IMR-90 (cell line): ENCODE measurements at regions not wholly inside any gene's neighbourhood (a gene's known extent, or its start where the extent isn't known, plus 50 kb on each side); places are given as distances from the start of the nearest gene placed in this dataset.

Source experiments
- ATAC-seq: fragments of 200-7000 bp; cut with Tn5 transposase; 2 replicates; pipeline ENCODE4 v1.9.1; 2020; ENCODE audit warnings: low read depth, mild to moderate bottlenecking, moderate library complexity
- BruUV-seq: library from RNA; stranded (reverse); fragments of 400-500 nt; replicated peaks from 2 replicates; lab custom pipeline; 2021; lab: Mats Ljungman, UMichigan
- CTCF ChIA-PET: fragments of 300-600 bp; formaldehyde crosslinking; extraction: SDS; loops from one replicate; lab custom pipeline; 2021; ENCODE audit warnings: antibody characterized with exemption; lab: Yijun Ruan, JAX
- POLR2A ChIA-PET: fragments of 300-600 bp; sonication (Branson Sonifier 250); formaldehyde crosslinking; loops from one replicate; lab custom pipeline; 2022; ENCODE audit warnings: antibody characterized with exemption; ENCODE audit not compliant: unreplicated experiment; lab: Charles Lee
- DNase-seq: peaks from one replicate; pipeline ENCODE4 v3.0.0; 2013
- H2AFZ ChIP-seq: replicated peaks from 2 replicates; pipeline ENCODE3; 2013; ENCODE audit warnings: low read length, mild to moderate bottlenecking; ENCODE audit not compliant: poor library complexity
- H2AK5ac ChIP-seq: 2 replicates; pipeline ENCODE4 v1.6.1; 2013; ENCODE audit warnings: low read depth, low read length, inconsistent platforms
- H2AK9ac ChIP-seq: replicated peaks from 2 replicates; pipeline ENCODE3; 2013; ENCODE audit warnings: mild to moderate bottlenecking, low read depth, low read length, moderate library complexity; ENCODE audit not compliant: poor library complexity
- H2BK120ac ChIP-seq: 2 replicates; pipeline ENCODE4 v1.6.1; 2013; ENCODE audit warnings: low read depth, low read length, inconsistent platforms
- H2BK15ac ChIP-seq: 3 replicates; pipeline ENCODE4 v1.6.1; 2013; ENCODE audit warnings: low read depth, low read length, inconsistent platforms
- H2BK20ac ChIP-seq: 2 replicates; pipeline ENCODE4 v1.6.1; 2013; ENCODE audit warnings: low read depth, mild to moderate bottlenecking, inconsistent platforms, low read length, moderate library complexity
- H2BK5ac ChIP-seq: 2 replicates; pipeline ENCODE4 v1.6.1; 2013; ENCODE audit warnings: mild to moderate bottlenecking, low read depth, low read length, inconsistent platforms; ENCODE audit not compliant: poor library complexity, severe bottlenecking
- H3K14ac ChIP-seq: replicated peaks from 2 replicates; pipeline ENCODE4 v1.6.1; 2013; ENCODE audit warnings: low read depth, low read length, inconsistent platforms
- H3K18ac ChIP-seq: 2 replicates; pipeline ENCODE4 v1.6.1; 2013; ENCODE audit warnings: low read depth, low read length, control low read depth
- H3K23ac ChIP-seq: 2 replicates; pipeline ENCODE4 v1.6.1; 2013; ENCODE audit warnings: low read depth, low read length, inconsistent platforms
- H3K27ac ChIP-seq: 2 replicates; pipeline ENCODE4 v1.5.1; 2013; ENCODE audit warnings: mild to moderate bottlenecking, control low read depth, low read length; ENCODE audit not compliant: insufficient read depth
- H3K27me3 ChIP-seq: 2 replicates; pipeline ENCODE4 v1.6.1; 2013; ENCODE audit warnings: low read length; ENCODE audit not compliant: control insufficient read depth, insufficient read depth
- H3K36me3 ChIP-seq: 2 replicates; pipeline ENCODE4 v1.6.1; 2013; ENCODE audit warnings: low read length, mixed read lengths; ENCODE audit not compliant: control insufficient read depth, insufficient read depth
- H3K4ac ChIP-seq: 2 replicates; pipeline ENCODE4 v1.6.1; 2013; ENCODE audit warnings: low read depth, low read length, inconsistent platforms
- H3K4me1 ChIP-seq: 2 replicates; pipeline ENCODE4 v1.6.1; 2013; ENCODE audit warnings: low read length, mixed read lengths; ENCODE audit not compliant: control insufficient read depth, insufficient read depth
- H3K4me2 ChIP-seq: 2 replicates; pipeline ENCODE4 v1.6.1; 2013; ENCODE audit warnings: low read depth, mild to moderate bottlenecking, control low read depth, low read length, moderate library complexity
- H3K4me3 ChIP-seq: 2 replicates; pipeline ENCODE4 v1.5.1; 2013; ENCODE audit warnings: low read depth, mild to moderate bottlenecking, control low read depth, low read length, moderate library complexity; ENCODE audit not compliant: insufficient read depth
- H3K56ac ChIP-seq: 2 replicates; pipeline ENCODE4 v1.6.1; 2013; ENCODE audit warnings: low read length, inconsistent platforms; ENCODE audit not compliant: insufficient read depth; ENCODE audit errors: extremely low read depth
- H3K79me1 ChIP-seq, 2 experiments: 2 replicates each; pipeline ENCODE4 v1.6.1; 2013; ENCODE audit warnings: low read length in 2 of 2, inconsistent platforms in 1 of 2, low read depth in 1 of 2
- H3K9ac ChIP-seq: 2 replicates; pipeline ENCODE4 v1.6.1; 2013; ENCODE audit warnings: low read depth, low read length, control low read depth
- H3K9me1 ChIP-seq: 2 replicates; pipeline ENCODE4 v1.6.1; 2013; ENCODE audit warnings: low read length, inconsistent platforms; ENCODE audit not compliant: insufficient read depth
- H3K9me3 ChIP-seq: 2 replicates; pipeline ENCODE4 v1.6.1; 2013; ENCODE audit warnings: low read length; ENCODE audit not compliant: control insufficient read depth, insufficient read depth
- H4K20me1 ChIP-seq: 2 replicates; pipeline ENCODE4 v1.6.1; 2013; ENCODE audit warnings: low read length, inconsistent platforms; ENCODE audit not compliant: insufficient read depth
- H4K5ac ChIP-seq: 2 replicates; pipeline ENCODE4 v1.6.1; 2013; ENCODE audit warnings: mild to moderate bottlenecking, low read depth, low read length, control low read depth
- H4K8ac ChIP-seq, 2 experiments: 2 replicates each; pipeline ENCODE4 v1.6.1; 2013; ENCODE audit warnings: low read depth in 2 of 2, low read length in 2 of 2, control low read depth in 1 of 2, inconsistent platforms in 1 of 2
- H4K91ac ChIP-seq: 2 replicates; pipeline ENCODE4 v1.6.1; 2013; ENCODE audit warnings: low read depth, low read length, inconsistent platforms; ENCODE audit not compliant: insufficient read depth
- CHD1 ChIP-seq: IDR thresholded peaks from 2 replicates; pipeline ENCODE4 v1.6.1; 2012; ENCODE audit warnings: low read depth, low read length, improper control_type of control experiment
- CTCF ChIP-seq: conservative IDR thresholded peaks from 2 replicates; pipeline ENCODE4 v1.5.1; 2012; ENCODE audit warnings: mild to moderate bottlenecking, low read depth, low read length, improper control_type of control experiment
- FOS ChIP-seq: fragments of 150-350 bp; IDR thresholded peaks from 2 replicates; pipeline ENCODE4 v1.6.1; 2016; ENCODE audit warnings: low read depth, low read length
- MAFK ChIP-seq: IDR thresholded peaks from 2 replicates; pipeline ENCODE4 v1.6.1; 2012; ENCODE audit warnings: low read depth, low read length, improper control_type of control experiment
- MAZ ChIP-seq: IDR thresholded peaks from 2 replicates; pipeline ENCODE4 v1.6.1; 2012; ENCODE audit warnings: low read depth, mild to moderate bottlenecking, low read length, improper control_type of control experiment, moderate library complexity, borderline replicate concordance
- MXI1 ChIP-seq: IDR thresholded peaks from 2 replicates; pipeline ENCODE4 v1.6.1; 2012; ENCODE audit warnings: low read depth, mild to moderate bottlenecking, low read length, moderate library complexity, borderline replicate concordance
- POLR2A ChIP-seq: IDR thresholded peaks from 2 replicates; pipeline ENCODE4 v1.6.1; 2012; ENCODE audit warnings: mild to moderate bottlenecking, low read depth, low read length
- RAD21 ChIP-seq: IDR thresholded peaks from 2 replicates; pipeline ENCODE4 v1.6.1; 2012; ENCODE audit warnings: low read length, improper control_type of control experiment
- RCOR1 ChIP-seq: IDR thresholded peaks from 2 replicates; pipeline ENCODE4 v1.6.1; 2012; ENCODE audit warnings: mild to moderate bottlenecking, low read length, improper control_type of control experiment; ENCODE audit not compliant: insufficient replicate concordance
- RFX5 ChIP-seq: IDR thresholded peaks from 2 replicates; pipeline ENCODE4 v1.8.0; 2012; ENCODE audit warnings: low read depth, mild to moderate bottlenecking, low read length, moderate library complexity
- SMC3 ChIP-seq: fragments of 150-350 bp; IDR thresholded peaks from 2 replicates; pipeline ENCODE4 v1.6.1; 2016; ENCODE audit warnings: low read depth, mild to moderate bottlenecking, antibody characterized with exemption, low read length, moderate library complexity
- USF2 ChIP-seq: fragments of 150-350 bp; IDR thresholded peaks from 2 replicates; pipeline ENCODE4 v1.6.1; 2017; ENCODE audit warnings: mild to moderate bottlenecking, antibody characterized with exemption, low read length, low read depth
- WGBS, 2 experiments: methylation state at CpG; one replicate each; pipeline versions ENCODE4 v1.1.5 to v1.1.7; 2013; ENCODE audit warnings: missing lambda C conversion rate in 2 of 2; ENCODE audit not compliant: insufficient read length in 1 of 2; ENCODE audit errors: extremely low coverage in 2 of 2; 5-methylcytosine and 5-hydroxymethylcytosine counted together
- dilution Hi-C: fragments of 300-500 bp; cut with HindIII; formaldehyde crosslinking; loops from one replicate; pipeline ENCODE4 v1.14.3; 2018; ENCODE audit warnings: low sequenced_read_pairs; ENCODE audit not compliant: unreplicated experiment
- in situ Hi-C: fragments of 300-500 bp; cut with MboI; formaldehyde crosslinking; loops from 3 replicates; pipeline ENCODE4 v1.14.3; 2019; ENCODE audit warnings: low sequenced_read_pairs, inconsistent platforms, mixed read lengths
- intact Hi-C: fragments of 100-400 bp; cut with micrococcal nuclease; formaldehyde crosslinking; loops from 2 replicates; pipeline ENCODE4 v1.10.0; 2022
- TF ChIP-seq, protein P1 (sequence below): fragments of 150-350 bp; IDR thresholded peaks from 2 replicates; pipeline ENCODE4 v1.6.1; 2016; ENCODE audit warnings: low read depth, mild to moderate bottlenecking, low read length, moderate library complexity, borderline replicate concordance

GRCh38 chr1:17965515-17966100 lies 142.0 kb upstream of the IGSF21 start:
- no peaks in the 10 kb centered on the region for H3K36me3 ChIP-seq
- POLR2A ChIA-PET, result no interaction called here
- H2AK5ac ChIP-seq, result no peak overlapping the region
- no peaks in the 10 kb centered on the region for H3K9me1 ChIP-seq
- no peak overlapping the region for H4K8ac ChIP-seq
- no peak for ATAC-seq
- no peak overlapping the region for H3K56ac ChIP-seq
- H3K27ac ChIP-seq, result no peak overlapping the region
- dilution Hi-C loops, result no loop called here
- no peak overlapping the region for H3K18ac ChIP-seq
- H2BK20ac ChIP-seq, result no peak overlapping the region
- H2BK5ac ChIP-seq, result no peak overlapping the region
- no peak overlapping the region for H2BK120ac ChIP-seq
- H2AFZ ChIP-seq, result no peak overlapping the region
- H2AK9ac ChIP-seq, result no peak overlapping the region
- no peak for TF ChIP-seq RFX5
- no peak for TF ChIP-seq CHD1
- TF ChIP-seq SMC3, result no peak
- no peak for TF ChIP-seq RAD21
- no peak for TF ChIP-seq CTCF
- no peak for TF ChIP-seq MXI1
- TF ChIP-seq, protein P1, sequence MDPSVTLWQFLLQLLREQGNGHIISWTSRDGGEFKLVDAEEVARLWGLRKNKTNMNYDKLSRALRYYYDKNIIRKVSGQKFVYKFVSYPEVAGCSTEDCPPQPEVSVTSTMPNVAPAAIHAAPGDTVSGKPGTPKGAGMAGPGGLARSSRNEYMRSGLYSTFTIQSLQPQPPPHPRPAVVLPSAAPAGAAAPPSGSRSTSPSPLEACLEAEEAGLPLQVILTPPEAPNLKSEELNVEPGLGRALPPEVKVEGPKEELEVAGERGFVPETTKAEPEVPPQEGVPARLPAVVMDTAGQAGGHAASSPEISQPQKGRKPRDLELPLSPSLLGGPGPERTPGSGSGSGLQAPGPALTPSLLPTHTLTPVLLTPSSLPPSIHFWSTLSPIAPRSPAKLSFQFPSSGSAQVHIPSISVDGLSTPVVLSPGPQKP, result no peak
- TF ChIP-seq MAFK, result no peak
- TF ChIP-seq USF2, result no peak
- no peak for TF ChIP-seq RCOR1
- TF ChIP-seq MAZ, result no peak
- TF ChIP-seq FOS, result no peak
- TF ChIP-seq POLR2A, result no peak
- no peak overlapping the region for H3K14ac ChIP-seq
- H3K27me3 ChIP-seq, result no peaks in the 10 kb centered on the region
- H3K23ac ChIP-seq, result no peak overlapping the region
- no peak overlapping the region for H3K4me3 ChIP-seq
- intact Hi-C loops, result no loop called here
- H3K9ac ChIP-seq, result no peak overlapping the region
- H3K4me2 ChIP-seq, result no peak overlapping the region
- no peaks in the 10 kb centered on the region for H3K79me1 ChIP-seq
- no peaks in the 10 kb centered on the region for H4K20me1 ChIP-seq
- no peak overlapping the region for H4K91ac ChIP-seq
- WGBS, 2 experiments, result no CpG with 5 or more reads among the region's 5 CpGs
- H3K4ac ChIP-seq, result no peak overlapping the region
- DNase-seq, result no peak
- H2BK15ac ChIP-seq, result no peak overlapping the region
- no TSS peak for BruUV-seq
- no peaks in the 10 kb centered on the region for H3K9me3 ChIP-seq
- CTCF ChIA-PET, result no interaction called here
- no peaks in the 10 kb centered on the region for H3K4me1 ChIP-seq
- H4K5ac ChIP-seq, result no peak overlapping the region
- in situ Hi-C loops, result no loop called here
